ENCODE measurements at regions not wholly inside any gene's neighbourhood (a gene's known extent, or its start where the extent isn't known, plus 50 kb on each side); places are given as distances from the start of the nearest gene placed in this dataset.

DNA sequence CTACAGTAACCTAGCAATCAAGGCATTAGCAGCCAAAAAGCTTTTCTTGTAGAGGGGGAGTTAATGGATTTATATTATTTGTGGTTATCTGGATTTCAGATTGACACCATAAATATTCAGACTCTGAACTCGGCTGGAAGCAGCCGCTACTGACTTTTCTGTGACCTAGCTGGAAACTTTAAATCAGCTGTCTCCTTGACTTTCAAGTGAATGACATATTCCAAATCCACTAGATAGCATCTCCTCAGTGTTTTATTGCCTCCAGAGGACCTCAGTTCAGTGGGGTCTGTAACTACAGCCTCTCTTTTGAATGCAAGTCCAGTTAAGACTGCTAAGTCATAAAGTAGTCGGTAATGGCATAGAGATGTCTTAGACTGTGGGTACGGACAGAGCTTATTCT is 448.5 kb downstream of the NUF2 start:
- H3K27ac Mint-ChIP-seq: no peak overlapping the region
- no peaks in the 10 kb centered on the region for H3K36me3 Mint-ChIP-seq
- ATAC-seq: no peak
- DNase-seq (ENCODE audit: low spot score in 2 of 2): no peak
- H3K4me3 Mint-ChIP-seq: no peak overlapping the region
- H3K9me3 Mint-ChIP-seq: peaks cover 9% of the 10 kb centered on the region
- H3K4me1 Mint-ChIP-seq: no peaks in the 10 kb centered on the region

DNA sequence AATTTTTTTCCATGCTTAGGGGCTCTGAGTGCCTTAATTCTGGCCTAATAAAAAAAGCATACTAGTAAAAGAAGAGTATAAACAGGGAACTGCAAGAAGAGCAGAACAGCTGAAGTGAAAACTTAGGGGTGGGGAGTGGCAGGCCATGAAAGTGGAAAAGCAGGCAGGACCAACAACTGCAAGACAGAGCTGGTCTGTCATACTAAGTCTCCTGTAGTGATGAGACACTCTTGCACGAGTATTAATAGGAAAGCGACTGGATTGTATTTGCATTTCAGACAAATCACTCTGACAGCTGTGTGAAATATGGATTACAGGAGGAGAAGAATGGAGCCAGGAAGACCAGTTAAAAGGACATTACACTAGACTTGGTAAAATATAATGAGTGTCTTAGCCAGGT is 449.9 kb downstream of the NUF2 start:
- ATAC-seq: no peak
- no peaks in the 10 kb centered on the region for H3K4me1 Mint-ChIP-seq
- no peak overlapping the region for H3K4me3 Mint-ChIP-seq
- DNase-seq (ENCODE audit: low spot score in 2 of 2): no peak
- no peak overlapping the region for H3K27ac Mint-ChIP-seq
- H3K36me3 Mint-ChIP-seq: no peaks in the 10 kb centered on the region
- H3K9me3 Mint-ChIP-seq: peaks cover 8% of the 10 kb centered on the region

DNA sequence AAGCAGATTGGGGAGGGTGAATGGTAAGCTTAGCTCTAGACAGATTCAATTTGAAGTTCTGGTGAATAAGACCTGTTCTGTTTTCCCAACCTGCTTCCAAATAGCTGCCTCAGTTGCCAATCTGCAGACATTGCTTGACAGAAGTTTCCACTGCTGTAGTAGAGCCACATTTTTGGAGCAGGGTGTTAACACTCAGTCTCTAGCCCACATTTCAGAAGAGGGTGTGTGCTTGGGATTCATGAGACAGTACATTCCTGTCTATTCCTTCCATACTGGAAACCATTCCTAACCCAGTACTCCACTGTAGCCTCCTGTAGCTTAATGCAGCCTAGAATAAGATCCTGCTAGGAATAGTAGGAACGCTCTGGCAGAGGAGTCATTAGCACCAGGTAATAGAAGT is 450.5 kb downstream of the NUF2 start:
- Mint-ChIP-seq H3K9me3 (peaks cover 8% of the 10 kb centered on the region), H3K4me3 (no peak overlapping the region), H3K4me1 (no peaks in the 10 kb centered on the region), H3K36me3 (no peaks in the 10 kb centered on the region), H3K27ac (no peak overlapping the region)
- DNase-seq (ENCODE audit: low spot score in 2 of 2) (no peak), ATAC-seq (no peak)

DNA sequence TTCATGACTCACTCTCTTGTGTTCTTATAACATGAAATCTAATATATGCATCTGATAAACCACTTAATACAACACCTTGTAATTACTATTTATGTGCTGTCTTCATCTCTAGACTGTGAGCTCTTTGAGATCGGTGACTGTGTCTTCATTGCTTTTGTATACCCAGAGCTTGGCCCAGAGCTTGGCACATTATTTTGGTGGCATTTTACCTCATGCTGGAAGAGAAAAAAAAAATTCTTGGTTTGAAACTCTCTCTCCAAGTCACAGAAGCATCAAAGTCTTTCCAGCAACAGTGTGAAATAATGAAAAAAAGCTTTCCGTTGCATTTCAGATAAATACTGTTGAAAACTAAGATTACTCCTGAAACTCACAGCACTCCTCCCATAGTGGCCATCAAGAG is 451.6 kb downstream of the NUF2 start:
- DNase-seq (ENCODE audit: low spot score in 2 of 2) (no peak), ATAC-seq (no peak)
- Mint-ChIP-seq H3K4me3 (no peak overlapping the region), H3K36me3 (no peaks in the 10 kb centered on the region), H3K9me3 (peaks cover 7% of the 10 kb centered on the region), H3K4me1 (no peaks in the 10 kb centered on the region), H3K27ac (no peak overlapping the region)

DNA sequence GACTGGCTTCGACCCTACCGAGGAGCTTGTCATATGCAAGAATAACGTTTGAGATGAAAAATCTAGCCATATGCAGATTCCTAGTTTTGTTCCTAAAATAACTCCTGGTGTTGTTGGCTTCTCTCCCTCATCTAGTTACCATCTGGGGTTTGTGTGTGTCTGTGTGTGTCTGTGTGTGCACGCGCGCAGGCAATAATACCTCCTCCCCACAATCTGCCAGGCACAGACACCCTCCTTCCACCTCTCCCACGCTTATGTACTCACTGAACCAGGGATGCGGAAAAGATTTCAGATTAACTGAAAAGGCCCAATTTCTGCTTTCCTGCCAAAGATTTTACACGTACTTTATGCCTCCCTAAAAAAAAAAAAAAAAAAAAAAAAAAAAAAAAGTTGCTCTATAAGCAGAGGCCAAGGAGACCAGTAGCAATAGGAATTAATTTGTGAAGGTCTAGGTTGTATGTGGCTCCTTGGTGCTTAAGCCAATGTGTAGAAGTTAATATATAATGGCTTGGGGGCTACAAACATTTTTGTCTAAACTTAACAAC is 452.7 kb downstream of the NUF2 start:
- Mint-ChIP-seq H3K27ac (no peak overlapping the region), H3K36me3 (no peaks in the 10 kb centered on the region), H3K9me3 (peaks cover 14% of the 10 kb centered on the region), H3K4me3 (no peak overlapping the region), H3K4me1 (no peaks in the 10 kb centered on the region)
- DNase-seq (ENCODE audit: low spot score in 2 of 2) (no peak), ATAC-seq (no peak)

DNA sequence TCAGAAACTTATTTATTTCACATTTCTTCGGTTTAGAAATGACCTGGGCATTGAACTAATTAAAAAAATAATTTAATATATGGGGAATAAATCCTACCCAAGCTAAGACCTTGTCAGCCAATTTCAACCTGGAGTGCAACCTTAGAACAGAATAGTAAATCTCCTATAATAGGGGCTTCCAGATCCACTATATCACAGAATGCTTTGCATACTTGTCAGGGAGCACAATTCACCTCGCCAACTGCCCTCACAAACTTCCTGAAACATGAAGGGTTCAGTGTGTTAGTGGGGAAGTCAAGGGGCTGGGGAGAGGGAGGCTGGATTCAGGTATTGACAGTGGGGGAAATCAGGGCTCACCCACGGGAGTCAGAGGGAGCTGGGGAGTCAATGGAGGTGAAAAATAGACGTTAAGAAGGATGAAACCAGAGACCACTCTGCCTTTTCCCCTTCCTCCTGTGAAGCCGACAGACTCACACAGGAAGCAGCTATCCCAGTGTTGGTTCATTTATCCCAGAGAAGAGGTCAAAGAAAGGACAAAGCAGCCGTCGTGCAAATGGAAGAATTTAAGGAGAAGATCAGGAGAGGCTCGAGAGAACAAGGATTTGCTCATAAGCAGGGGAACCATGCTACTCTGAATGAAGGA is 453.3 kb downstream of the NUF2 start:
- no peak overlapping the region for H3K4me3 Mint-ChIP-seq

DNA sequence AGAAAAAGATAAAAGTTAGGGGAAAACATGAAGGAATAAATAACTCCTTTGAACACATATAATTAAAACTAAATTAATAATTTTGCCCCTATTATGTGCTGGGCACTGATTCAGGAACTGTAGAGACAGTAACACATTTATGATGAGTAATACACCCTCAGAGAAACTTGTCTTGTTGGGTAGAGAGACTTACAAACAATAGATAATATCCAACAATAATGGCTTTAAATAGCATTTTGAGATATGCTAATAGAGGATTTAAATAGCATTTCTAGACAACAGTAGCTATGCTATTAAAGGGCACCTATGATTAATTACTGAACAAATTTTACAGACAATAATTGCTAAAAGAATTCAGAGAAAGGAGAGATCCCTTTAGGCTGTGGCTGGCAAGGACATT is 455.5 kb downstream of the NUF2 start:
- H3K4me3 Mint-ChIP-seq: no peak overlapping the region
- ATAC-seq (no peak), DNase-seq (ENCODE audit: low spot score in 2 of 2) (no peak)
- peaks cover 17% of the 10 kb centered on the region for H3K9me3 Mint-ChIP-seq
- H3K36me3 Mint-ChIP-seq: no peaks in the 10 kb centered on the region
- H3K27ac Mint-ChIP-seq: no peak overlapping the region
- no peaks in the 10 kb centered on the region for H3K4me1 Mint-ChIP-seq

More for the DNA sequence above, 453.3 kb downstream of the NUF2 start:
- H3K9me3 Mint-ChIP-seq: peaks cover 14% of the 10 kb centered on the region
- no peaks in the 10 kb centered on the region for H3K4me1 Mint-ChIP-seq
- H3K36me3 Mint-ChIP-seq: no peaks in the 10 kb centered on the region
- no peak for DNase-seq (ENCODE audit: low spot score in 2 of 2)
- ATAC-seq: no peak
- H3K27ac Mint-ChIP-seq: no peak overlapping the region

DNA sequence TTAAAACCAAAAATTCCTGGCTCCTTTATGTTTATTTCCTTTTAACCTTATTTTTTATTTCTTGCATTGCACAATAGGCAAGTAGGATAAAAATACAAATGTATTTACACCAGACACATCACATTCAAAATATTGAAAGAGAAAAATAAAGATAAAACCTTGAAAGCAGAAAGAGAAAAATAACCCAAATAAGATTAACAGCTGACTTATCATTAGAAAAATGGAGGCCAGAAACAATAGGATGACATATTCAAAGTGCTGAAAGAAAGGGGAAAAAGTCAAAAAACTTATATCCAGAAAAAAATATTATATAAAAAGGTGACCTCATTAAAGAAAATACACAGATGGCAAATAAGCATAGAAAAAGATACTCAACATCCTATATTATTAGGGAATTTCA is 459.4 kb downstream of the NUF2 start:
- no peaks in the 10 kb centered on the region for H3K4me1 Mint-ChIP-seq
- H3K4me3 Mint-ChIP-seq: no peak overlapping the region
- H3K9me3 Mint-ChIP-seq: peaks cover 12% of the 10 kb centered on the region
- ATAC-seq (no peak), DNase-seq (ENCODE audit: low spot score in 2 of 2) (no peak)
- H3K36me3 Mint-ChIP-seq: no peaks in the 10 kb centered on the region
- H3K27ac Mint-ChIP-seq: no peak overlapping the region

DNA sequence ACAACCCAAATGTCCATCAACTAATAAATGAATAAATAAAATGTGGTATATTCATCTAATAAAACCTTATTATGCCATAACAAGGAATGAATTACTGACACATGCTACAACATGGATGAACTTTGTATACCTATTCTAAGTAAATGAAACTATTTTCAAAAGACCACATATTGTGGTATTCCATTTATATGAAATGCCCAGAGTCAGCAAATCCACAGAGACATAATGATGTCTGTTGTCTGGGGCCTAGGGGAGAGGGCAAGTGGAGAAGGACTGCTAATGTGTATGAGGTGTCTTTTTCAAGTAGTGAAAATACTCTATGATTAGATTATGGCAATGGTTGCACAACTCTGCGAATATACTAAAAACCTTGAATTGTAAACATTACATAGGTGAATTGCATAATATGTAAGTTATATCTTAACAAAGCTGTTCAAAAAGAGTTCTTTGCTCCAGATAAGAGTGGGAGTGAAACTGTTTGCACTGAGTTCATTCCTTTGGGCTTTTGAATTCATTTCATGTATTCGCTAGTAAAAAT is 464.2 kb downstream of the NUF2 start:
- no peaks in the 10 kb centered on the region for H3K36me3 Mint-ChIP-seq
- H3K9me3 Mint-ChIP-seq: peaks cover 9% of the 10 kb centered on the region
- no peak overlapping the region for H3K27ac Mint-ChIP-seq
- no peak for ATAC-seq
- DNase-seq (ENCODE audit: low spot score in 2 of 2): no peak
- H3K4me1 Mint-ChIP-seq: no peaks in the 10 kb centered on the region
- no peak overlapping the region for H3K4me3 Mint-ChIP-seq

DNA sequence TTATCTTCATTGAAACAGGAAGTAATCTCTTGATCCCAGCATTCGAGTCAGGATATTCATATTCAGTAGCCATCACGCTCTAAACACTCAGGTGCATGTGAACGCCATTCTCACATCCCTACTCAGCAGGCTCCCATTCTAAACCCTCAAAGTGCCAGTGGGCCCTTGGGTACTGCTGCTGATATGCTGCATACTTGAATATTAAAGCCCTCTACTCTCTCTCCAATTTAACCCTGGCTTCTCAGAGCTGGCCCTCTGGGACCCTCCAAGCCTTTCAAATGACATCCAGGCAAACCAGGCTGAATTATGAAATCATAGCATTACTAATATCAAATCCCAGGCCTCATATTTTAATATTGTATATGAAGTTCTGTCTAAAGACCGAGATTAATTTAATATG is 468.2 kb downstream of the NUF2 start:
- no peaks in the 10 kb centered on the region for H3K36me3 Mint-ChIP-seq
- DNase-seq (ENCODE audit: low spot score in 2 of 2) (no peak), ATAC-seq (no peak)
- peaks cover 12% of the 10 kb centered on the region for H3K9me3 Mint-ChIP-seq
- H3K4me3 Mint-ChIP-seq: no peak overlapping the region
- H3K4me1 Mint-ChIP-seq: no peaks in the 10 kb centered on the region
- no peak overlapping the region for H3K27ac Mint-ChIP-seq

DNA sequence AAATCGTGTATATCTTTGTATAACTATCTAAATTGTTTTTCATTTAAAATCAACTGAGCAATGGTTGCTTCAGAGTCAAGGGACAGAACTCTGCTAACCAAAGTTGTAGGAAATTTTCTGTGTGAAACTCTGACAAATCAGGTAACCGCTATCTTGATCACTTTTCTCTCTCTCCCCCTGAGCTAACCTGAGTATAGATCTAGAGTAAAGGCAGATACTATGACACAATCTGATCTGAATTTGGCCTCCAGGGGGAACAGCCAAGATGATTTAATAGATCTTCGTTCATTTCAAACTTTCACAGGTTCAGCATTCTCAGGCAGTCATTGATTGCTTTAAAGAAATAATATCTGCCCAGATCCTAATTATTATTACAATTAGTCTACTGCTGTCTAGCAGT is 472.8 kb downstream of the NUF2 start:
- Mint-ChIP-seq H3K36me3 (no peaks in the 10 kb centered on the region), H3K4me3 (no peak overlapping the region), H3K27ac (no peak overlapping the region), H3K9me3 (peaks cover 6% of the 10 kb centered on the region), H3K4me1 (no peaks in the 10 kb centered on the region)
- ATAC-seq (no peak), DNase-seq (ENCODE audit: low spot score in 2 of 2) (no peak)

DNA sequence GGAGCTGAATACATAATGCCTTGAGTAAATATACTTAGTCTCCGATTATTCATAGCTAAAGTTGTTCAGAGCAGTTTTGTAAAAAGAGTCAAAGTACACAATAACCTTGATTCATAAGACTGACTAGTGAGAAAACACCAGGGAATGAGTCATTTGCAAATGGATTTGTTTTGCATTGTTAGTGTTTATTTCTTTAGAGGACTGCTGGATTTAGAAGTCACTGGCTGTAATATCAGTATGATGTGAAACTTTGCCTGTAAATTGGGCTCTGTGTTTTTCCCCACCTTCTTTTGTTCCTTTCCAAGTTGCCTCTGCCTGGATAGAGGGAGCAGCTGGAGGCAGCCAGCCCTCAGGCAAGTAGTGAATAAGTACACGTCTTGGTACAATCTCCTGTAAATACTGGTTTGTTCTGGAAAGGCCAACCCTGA is 474.7 kb downstream of the NUF2 start:
- Mint-ChIP-seq H3K4me1 (no peaks in the 10 kb centered on the region), H3K4me3 (no peak overlapping the region), H3K27ac (no peak overlapping the region), H3K36me3 (no peaks in the 10 kb centered on the region), H3K9me3 (peaks cover 9% of the 10 kb centered on the region)
- ATAC-seq (no peak), DNase-seq (ENCODE audit: low spot score in 2 of 2) (no peak)

DNA sequence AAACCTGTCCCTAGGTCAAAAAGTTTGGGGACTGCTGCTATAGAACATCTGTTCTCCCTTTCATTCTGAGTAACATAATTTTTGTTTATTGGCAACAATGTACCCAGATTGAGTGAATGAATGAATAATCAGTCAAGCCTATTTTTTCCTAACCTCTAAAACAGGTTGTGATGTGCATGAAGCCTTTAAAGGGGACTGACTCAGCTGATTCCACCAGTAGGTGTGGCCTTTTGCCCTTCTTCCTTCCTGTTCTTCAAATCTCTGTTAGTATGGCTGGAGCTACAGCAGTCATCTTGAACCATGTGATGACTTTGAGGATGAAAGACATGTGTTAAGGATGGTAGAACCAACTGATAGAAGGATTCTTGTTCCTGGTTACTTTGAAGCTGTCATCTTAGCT is 476.1 kb downstream of the NUF2 start:
- no peaks in the 10 kb centered on the region for H3K36me3 Mint-ChIP-seq
- H3K9me3 Mint-ChIP-seq: peaks cover 6% of the 10 kb centered on the region
- DNase-seq (ENCODE audit: low spot score in 2 of 2): no peak
- ATAC-seq: no peak
- H3K27ac Mint-ChIP-seq: no peak overlapping the region
- no peak overlapping the region for H3K4me3 Mint-ChIP-seq
- H3K4me1 Mint-ChIP-seq: no peaks in the 10 kb centered on the region

DNA sequence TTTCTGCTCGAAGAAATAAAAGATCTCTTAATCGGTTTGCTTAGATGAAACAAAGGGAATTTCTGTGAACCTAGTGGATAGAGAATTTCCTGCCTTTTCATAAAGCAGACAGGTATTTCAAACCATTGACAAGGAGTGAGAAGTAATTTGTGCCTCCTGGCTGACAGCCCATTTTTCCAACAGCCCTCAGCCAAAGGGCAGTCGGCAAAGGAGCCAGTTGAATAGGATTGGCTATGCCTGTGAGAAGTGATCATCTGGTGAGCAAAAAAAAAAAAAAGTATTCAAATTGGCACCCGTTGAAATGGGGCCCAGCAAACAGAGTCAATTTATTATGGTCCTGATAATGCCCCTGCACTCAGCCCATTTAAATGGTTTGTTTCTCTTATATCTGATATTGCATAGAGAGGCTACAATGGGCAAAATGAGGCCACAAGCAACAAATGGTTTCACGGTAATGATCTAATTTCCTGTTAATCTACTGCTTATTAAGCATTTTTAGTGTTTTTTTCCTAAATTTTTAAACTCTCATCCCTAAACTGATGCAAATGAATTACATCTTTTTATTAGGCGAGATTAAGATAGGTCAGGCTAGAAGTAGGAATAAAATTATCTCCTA is 477.5 kb downstream of the NUF2 start:
- Mint-ChIP-seq H3K36me3 (no peaks in the 10 kb centered on the region), H3K4me1 (no peaks in the 10 kb centered on the region), H3K4me3 (no peak overlapping the region), H3K27ac (no peak overlapping the region), H3K9me3 (peaks cover 2% of the 10 kb centered on the region)
- DNase-seq (ENCODE audit: low spot score in 2 of 2): no peak
- ATAC-seq: no peak

DNA sequence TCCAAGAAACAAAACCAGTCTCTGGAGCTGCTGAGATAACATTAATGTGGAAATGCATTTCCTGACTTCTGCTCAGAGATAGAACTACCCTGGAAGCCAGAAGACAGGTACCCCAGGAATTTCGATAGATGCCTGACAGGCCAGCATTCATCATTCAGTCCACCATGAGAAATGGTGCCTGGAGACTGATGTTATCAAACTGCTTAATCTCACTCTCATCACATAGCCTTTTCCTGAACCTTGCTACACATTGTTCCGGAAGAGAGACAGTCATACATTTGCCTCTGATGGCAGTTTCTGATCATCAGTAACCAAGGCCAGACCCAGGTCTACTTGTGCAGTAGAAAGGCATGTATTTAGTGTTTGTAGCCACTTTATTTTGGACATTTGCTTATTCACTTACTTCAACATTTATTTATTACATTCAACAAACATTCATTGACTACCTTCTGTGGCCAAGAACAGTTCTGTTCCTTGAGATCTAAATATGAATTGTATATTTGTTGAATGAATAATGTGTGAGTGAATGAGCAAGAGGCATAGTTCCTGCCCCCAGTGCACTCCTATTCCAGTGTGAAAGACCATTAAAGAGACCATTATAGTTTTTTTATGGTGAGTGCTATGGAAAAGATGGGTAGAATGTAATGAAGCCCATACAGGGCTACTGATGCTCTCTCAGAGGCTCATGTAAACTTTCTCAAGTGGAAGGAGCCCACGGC is 485.7 kb downstream of the NUF2 start:
- DNase-seq (ENCODE audit: low spot score in 2 of 2) (no peak), ATAC-seq (no peak)
- no peaks in the 10 kb centered on the region for H3K9me3 Mint-ChIP-seq
- H3K36me3 Mint-ChIP-seq: no peaks in the 10 kb centered on the region
- H3K27ac Mint-ChIP-seq: no peak overlapping the region
- H3K4me1 Mint-ChIP-seq: no peaks in the 10 kb centered on the region
- H3K4me3 Mint-ChIP-seq: no peak overlapping the region

DNA sequence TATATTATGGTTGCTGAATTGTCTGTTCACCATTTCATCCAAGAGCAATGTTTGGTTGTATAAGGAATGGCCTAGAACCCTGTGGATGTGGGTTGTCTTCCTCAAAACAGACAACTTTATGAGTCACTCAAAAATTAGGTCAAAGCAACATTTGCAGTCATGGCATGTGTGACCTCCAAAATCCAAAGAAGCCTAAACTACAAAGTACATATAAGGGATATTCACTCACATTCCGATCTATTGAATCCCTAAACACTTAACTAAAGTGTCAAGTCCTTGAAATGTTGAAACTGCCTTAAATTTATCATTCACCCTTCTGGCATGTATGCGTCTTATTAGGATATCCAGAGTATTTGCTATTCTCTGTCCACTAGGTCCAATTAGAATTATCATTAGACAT is 491.5 kb downstream of the NUF2 start:
- Mint-ChIP-seq H3K9me3 (no peaks in the 10 kb centered on the region), H3K27ac (no peak overlapping the region), H3K4me3 (no peak overlapping the region), H3K36me3 (no peaks in the 10 kb centered on the region), H3K4me1 (no peaks in the 10 kb centered on the region)
- DNase-seq (ENCODE audit: low spot score in 2 of 2) (no peak), ATAC-seq (no peak)

Data from stimulated activated effector memory CD8-positive, alpha-beta T cell treated with anti-CD3 and anti-CD28 coated beads, Interleukin-12 subunit alpha, Interleukin-12 subunit beta, amount 100 ng/mL, for 72 hours (primary cell).